GM21786 (cell line): ENCODE measurements at regions not wholly inside any gene's neighbourhood (a gene's known extent, or its start where the extent isn't known, plus 50 kb on each side); places are given as distances from the start of the nearest gene placed in this dataset.

Experiments
- ATAC-seq: cut with Tn5 transposase; IDR thresholded peaks from one replicate; pipeline ENCODE4 v1.9.1; 2021; ENCODE audit not compliant: unreplicated experiment

DNA sequence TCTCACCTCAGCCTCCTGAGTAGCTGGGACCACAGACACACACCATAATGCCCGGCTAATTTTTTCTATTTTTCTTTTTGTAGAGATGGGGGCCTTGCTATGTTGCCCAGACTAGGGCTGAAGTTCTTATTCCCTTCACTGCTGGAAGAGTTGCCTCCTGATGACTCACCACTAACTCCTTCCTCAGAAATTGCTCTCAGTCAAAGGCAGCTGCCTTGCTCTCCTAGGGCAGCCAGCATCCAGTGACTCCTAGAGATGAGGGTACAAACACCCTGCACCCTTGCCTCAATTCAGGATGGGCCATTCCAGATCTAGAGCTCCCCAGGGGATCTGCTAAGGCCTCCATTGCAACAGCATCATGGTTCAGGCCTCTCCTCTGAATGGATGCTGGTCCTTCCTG is 54.0 kb upstream of the RASSF8 start:
- no peak for ATAC-seq

DNA sequence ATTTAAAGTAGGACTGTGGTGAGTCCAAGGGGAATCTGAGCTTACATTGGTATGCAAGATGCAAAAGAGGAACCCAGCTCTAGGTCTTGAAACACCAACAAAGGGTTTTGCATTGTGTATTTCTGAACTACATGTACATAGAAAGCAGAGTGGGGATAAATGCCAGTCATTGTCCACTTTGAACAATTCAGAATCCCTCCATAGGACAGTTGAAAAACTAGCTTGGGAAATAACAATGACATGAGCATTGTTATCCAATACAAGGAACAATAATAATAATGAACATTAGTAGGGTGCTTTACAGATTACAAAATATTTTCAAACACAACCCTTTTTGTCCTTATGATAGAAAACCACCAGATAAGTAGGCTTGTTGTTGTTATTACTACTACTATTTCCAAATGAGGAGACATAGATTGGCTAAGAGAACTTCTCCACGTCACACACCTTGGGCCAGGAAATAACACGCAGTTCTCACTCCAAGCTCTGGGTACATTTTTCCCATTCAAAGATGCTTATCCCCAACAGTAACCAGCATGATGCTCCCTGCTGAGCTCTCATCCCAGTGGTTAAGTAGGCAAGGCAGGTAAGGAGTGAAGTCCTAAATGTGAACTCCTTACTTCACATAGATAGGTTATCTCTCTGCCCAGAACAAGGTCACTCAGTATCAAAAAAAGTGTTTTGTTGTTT is 51.7 kb upstream of the RASSF8 start:
- no peak for ATAC-seq
